ENCODE measurements at regions not wholly inside any gene's neighbourhood (a gene's known extent, or its start where the extent isn't known, plus 50 kb on each side); places are given as distances from the start of the nearest gene placed in this dataset.

DNA sequence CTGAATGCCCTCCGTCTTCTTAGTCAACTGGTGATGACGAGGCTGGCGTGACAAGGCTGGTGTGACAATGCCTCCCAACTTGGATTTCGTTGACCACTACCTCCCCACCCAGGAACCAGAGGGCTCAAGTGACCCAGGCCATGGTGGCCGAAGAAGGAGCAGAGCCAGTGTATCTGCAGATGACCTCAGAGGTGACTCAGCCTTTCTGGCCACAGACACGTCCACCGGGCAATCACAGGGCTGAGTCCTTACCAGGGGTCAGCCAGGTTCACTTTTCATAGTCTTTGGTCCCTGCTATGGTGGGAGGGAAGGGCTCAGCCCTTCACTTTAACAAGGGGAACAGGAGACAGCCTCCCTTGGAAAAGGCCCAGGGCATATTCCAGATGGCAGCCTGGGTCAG lies 116.3 kb downstream of the MAF start (continued):
- TF ChIP-seq, protein P1, sequence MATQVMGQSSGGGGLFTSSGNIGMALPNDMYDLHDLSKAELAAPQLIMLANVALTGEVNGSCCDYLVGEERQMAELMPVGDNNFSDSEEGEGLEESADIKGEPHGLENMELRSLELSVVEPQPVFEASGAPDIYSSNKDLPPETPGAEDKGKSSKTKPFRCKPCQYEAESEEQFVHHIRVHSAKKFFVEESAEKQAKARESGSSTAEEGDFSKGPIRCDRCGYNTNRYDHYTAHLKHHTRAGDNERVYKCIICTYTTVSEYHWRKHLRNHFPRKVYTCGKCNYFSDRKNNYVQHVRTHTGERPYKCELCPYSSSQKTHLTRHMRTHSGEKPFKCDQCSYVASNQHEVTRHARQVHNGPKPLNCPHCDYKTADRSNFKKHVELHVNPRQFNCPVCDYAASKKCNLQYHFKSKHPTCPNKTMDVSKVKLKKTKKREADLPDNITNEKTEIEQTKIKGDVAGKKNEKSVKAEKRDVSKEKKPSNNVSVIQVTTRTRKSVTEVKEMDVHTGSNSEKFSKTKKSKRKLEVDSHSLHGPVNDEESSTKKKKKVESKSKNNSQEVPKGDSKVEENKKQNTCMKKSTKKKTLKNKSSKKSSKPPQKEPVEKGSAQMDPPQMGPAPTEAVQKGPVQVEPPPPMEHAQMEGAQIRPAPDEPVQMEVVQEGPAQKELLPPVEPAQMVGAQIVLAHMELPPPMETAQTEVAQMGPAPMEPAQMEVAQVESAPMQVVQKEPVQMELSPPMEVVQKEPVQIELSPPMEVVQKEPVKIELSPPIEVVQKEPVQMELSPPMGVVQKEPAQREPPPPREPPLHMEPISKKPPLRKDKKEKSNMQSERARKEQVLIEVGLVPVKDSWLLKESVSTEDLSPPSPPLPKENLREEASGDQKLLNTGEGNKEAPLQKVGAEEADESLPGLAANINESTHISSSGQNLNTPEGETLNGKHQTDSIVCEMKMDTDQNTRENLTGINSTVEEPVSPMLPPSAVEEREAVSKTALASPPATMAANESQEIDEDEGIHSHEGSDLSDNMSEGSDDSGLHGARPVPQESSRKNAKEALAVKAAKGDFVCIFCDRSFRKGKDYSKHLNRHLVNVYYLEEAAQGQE (IDR thresholded peaks at IDR 0.05; ENCODE audit: unreplicated experiment): no peak

DNA sequence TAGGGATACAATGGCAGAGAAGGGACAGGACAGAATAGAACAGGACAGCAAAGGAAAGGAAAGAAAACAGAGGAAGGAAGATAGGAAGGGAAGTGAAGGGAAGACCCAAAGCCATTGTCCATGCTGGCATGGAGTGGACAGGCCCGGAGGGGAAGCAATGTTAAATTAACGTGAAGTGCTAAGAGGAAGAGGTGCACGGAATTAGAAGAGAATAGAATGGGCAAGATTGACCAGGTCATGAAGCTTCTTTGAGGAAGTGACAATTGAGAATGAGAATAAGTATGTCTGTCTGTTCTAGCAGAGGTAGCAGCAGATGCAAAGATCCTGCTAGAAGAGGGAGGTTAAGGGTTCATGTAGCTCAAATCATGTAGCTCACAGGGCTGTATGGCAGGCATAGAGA lies 117.2 kb downstream of the MAF start:
- Histone ChIP-seq H3K4me3 (no peak overlapping the region), H3K27me3 (ENCODE audit: insufficient read depth) (no peaks in the 10 kb centered on the region), H3F3A (replicated peaks; ENCODE audit: low read depth) (no peaks in the 10 kb centered on the region), H3K4me2 (no peak overlapping the region), H3K9me2 (ENCODE audit: insufficient read depth) (no peaks in the 10 kb centered on the region; the same call in 1 of the 2 replicates), H3K27ac (ENCODE audit: low read depth) (no peak overlapping the region), H3K79me2 (replicated peaks; ENCODE audit: insufficient read depth) (no peaks in the 10 kb centered on the region), H3K36me3 (ENCODE audit: insufficient read depth) (no peaks in the 10 kb centered on the region), H2AFZ (no peak overlapping the region), H3K4me1 (ENCODE audit: insufficient read depth) (no peaks in the 10 kb centered on the region), H4K20me1 (replicated peaks; ENCODE audit: insufficient read depth) (no peaks in the 10 kb centered on the region)
- Mint-ChIP-seq H3K27me3 (ENCODE audit: insufficient read depth, low read depth, poor library complexity) (peaks cover 7% of the 10 kb centered on the region), H3K9me3 (peaks cover 4% of the 10 kb centered on the region; the same call in 1 of the 3 replicates), H3K4me3 (no peak overlapping the region), H3K27ac (no peak overlapping the region), H3K4me1 (no peaks in the 10 kb centered on the region), H3K36me3 (ENCODE audit: low read depth) (no peaks in the 10 kb centered on the region)
- ATAC-seq: no peak
- TF ChIP-seq POLR2AphosphoS5 (IDR thresholded peaks at IDR 0.05; ENCODE audit: low read depth) (no peak), STAT1 (IDR thresholded peaks at IDR 0.05; ENCODE audit: unreplicated experiment) (no peak), EZH2phosphoT487 (IDR thresholded peaks at IDR 0.05; ENCODE audit: unreplicated experiment) (no peak), CREB1 (CRISPR knock-in tag; IDR thresholded peaks at IDR 0.05; ENCODE audit: low read depth) (no peak), JUNB (IDR thresholded peaks at IDR 0.05; ENCODE audit: unreplicated experiment) (no peak), EZH2 (IDR thresholded peaks at IDR 0.05; ENCODE audit: low read depth, unreplicated experiment) (no peak), ZNF331 (CRISPR knock-in tag; IDR thresholded peaks at IDR 0.05; ENCODE audit: low read depth) (no peak)
- TF ChIP-seq, protein P2, sequence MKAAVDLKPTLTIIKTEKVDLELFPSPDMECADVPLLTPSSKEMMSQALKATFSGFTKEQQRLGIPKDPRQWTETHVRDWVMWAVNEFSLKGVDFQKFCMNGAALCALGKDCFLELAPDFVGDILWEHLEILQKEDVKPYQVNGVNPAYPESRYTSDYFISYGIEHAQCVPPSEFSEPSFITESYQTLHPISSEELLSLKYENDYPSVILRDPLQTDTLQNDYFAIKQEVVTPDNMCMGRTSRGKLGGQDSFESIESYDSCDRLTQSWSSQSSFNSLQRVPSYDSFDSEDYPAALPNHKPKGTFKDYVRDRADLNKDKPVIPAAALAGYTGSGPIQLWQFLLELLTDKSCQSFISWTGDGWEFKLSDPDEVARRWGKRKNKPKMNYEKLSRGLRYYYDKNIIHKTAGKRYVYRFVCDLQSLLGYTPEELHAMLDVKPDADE (IDR thresholded peaks at IDR 0.05): no peak
- no peak for DNase-seq (ENCODE audit: low spot score)

DNA sequence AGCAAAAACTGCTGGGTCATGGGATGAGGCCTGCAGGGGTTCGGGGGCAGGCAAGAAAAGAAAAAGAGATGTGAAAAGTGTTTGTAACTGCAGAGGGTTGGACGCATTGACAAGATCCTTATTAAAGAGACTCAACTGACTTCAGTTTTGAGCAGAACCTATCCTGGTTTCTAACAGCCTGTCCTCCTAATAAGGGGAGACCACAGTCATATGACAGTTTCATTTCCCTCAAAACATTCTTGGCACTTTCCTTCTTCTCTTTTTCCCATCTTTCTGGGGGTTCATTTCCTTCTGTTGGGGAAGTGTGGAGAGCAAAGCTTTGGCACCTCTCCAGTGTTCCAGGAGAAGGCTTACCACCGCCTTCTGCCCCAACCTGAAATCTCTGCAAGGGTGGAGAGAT lies 118.5 kb downstream of the MAF start:
- Histone ChIP-seq H3K4me1 (ENCODE audit: insufficient read depth) (no peaks in the 10 kb centered on the region), H3K27ac (ENCODE audit: low read depth) (no peak overlapping the region), H3F3A (replicated peaks; ENCODE audit: low read depth) (no peaks in the 10 kb centered on the region), H3K4me2 (no peak overlapping the region), H3K9me2 (ENCODE audit: insufficient read depth) (no peaks in the 10 kb centered on the region; the same call in 1 of the 2 replicates), H3K27me3 (ENCODE audit: insufficient read depth) (no peaks in the 10 kb centered on the region), H3K36me3 (ENCODE audit: insufficient read depth) (no peaks in the 10 kb centered on the region), H3K79me2 (replicated peaks; ENCODE audit: insufficient read depth) (no peaks in the 10 kb centered on the region), H4K20me1 (replicated peaks; ENCODE audit: insufficient read depth) (no peaks in the 10 kb centered on the region), H2AFZ (no peak overlapping the region), H3K4me3 (no peak overlapping the region)
- H3K4me1 Mint-ChIP-seq: no peaks in the 10 kb centered on the region
- H3K9me3 Mint-ChIP-seq: peaks cover 4% of the 10 kb centered on the region; the same call in 1 of the 3 replicates
- no peaks in the 10 kb centered on the region for H3K36me3 Mint-ChIP-seq (ENCODE audit: low read depth)
- peaks cover 7% of the 10 kb centered on the region for H3K27me3 Mint-ChIP-seq (ENCODE audit: insufficient read depth, low read depth, poor library complexity)
- ATAC-seq (no peak), DNase-seq (ENCODE audit: low spot score) (no peak)
- H3K27ac Mint-ChIP-seq: no peak overlapping the region
- no peak overlapping the region for H3K4me3 Mint-ChIP-seq
- TF ChIP-seq, protein P3, sequence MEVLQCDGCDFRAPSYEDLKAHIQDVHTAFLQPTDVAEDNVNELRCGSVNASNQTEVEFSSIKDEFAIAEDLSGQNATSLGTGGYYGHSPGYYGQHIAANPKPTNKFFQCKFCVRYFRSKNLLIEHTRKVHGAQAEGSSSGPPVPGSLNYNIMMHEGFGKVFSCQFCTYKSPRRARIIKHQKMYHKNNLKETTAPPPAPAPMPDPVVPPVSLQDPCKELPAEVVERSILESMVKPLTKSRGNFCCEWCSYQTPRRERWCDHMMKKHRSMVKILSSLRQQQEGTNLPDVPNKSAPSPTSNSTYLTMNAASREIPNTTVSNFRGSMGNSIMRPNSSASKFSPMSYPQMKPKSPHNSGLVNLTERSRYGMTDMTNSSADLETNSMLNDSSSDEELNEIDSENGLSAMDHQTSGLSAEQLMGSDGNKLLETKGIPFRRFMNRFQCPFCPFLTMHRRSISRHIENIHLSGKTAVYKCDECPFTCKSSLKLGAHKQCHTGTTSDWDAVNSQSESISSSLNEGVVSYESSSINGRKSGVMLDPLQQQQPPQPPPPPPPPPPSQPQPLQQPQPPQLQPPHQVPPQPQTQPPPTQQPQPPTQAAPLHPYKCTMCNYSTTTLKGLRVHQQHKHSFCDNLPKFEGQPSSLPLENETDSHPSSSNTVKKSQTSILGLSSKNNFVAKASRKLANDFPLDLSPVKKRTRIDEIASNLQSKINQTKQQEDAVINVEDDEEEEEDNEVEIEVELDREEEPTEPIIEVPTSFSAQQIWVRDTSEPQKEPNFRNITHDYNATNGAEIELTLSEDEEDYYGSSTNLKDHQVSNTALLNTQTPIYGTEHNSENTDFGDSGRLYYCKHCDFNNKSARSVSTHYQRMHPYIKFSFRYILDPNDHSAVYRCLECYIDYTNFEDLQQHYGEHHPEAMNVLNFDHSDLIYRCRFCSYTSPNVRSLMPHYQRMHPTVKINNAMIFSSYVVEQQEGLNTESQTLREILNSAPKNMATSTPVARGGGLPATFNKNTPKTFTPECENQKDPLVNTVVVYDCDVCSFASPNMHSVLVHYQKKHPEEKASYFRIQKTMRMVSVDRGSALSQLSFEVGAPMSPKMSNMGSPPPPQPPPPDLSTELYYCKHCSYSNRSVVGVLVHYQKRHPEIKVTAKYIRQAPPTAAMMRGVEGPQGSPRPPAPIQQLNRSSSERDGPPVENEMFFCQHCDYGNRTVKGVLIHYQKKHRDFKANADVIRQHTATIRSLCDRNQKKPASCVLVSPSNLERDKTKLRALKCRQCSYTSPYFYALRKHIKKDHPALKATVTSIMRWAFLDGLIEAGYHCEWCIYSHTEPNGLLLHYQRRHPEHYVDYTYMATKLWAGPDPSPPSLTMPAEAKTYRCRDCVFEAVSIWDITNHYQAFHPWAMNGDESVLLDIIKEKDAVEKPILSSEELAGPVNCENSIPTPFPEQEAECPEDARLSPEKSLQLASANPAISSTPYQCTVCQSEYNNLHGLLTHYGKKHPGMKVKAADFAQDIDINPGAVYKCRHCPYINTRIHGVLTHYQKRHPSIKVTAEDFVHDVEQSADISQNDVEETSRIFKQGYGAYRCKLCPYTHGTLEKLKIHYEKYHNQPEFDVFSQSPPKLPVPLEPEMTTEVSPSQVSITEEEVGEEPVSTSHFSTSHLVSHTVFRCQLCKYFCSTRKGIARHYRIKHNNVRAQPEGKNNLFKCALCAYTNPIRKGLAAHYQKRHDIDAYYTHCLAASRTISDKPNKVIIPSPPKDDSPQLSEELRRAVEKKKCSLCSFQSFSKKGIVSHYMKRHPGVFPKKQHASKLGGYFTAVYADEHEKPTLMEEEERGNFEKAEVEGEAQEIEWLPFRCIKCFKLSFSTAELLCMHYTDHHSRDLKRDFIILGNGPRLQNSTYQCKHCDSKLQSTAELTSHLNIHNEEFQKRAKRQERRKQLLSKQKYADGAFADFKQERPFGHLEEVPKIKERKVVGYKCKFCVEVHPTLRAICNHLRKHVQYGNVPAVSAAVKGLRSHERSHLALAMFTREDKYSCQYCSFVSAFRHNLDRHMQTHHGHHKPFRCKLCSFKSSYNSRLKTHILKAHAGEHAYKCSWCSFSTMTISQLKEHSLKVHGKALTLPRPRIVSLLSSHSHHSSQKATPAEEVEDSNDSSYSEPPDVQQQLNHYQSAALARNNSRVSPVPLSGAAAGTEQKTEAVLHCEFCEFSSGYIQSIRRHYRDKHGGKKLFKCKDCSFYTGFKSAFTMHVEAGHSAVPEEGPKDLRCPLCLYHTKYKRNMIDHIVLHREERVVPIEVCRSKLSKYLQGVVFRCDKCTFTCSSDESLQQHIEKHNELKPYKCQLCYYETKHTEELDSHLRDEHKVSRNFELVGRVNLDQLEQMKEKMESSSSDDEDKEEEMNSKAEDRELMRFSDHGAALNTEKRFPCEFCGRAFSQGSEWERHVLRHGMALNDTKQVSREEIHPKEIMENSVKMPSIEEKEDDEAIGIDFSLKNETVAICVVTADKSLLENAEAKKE (CRISPR knock-in tag; IDR thresholded peaks at IDR 0.05): no peak
- no peak for TF ChIP-seq EZH2phosphoT487 (IDR thresholded peaks at IDR 0.05; ENCODE audit: unreplicated experiment)
- no peak for TF ChIP-seq STAT1 (IDR thresholded peaks at IDR 0.05; ENCODE audit: unreplicated experiment)
- no peak for TF ChIP-seq ZNF114 (CRISPR knock-in tag; IDR thresholded peaks at IDR 0.05)
